A549 (cell line): ENCODE measurements at regions not wholly inside any gene's neighbourhood (a gene's known extent, or its start where the extent isn't known, plus 50 kb on each side); places are given as distances from the start of the nearest gene placed in this dataset.
A peak's percentile ranks its signal among the peaks of the same experiment; 100 is the strongest.

Source experiments
- ATAC-seq, 2 experiments: fragments of 200-7000 bp in 1 of 2; fragments of >200 bp in 1 of 2; cut with Nextera tagmentation in 1 of 2; cut with Tn5 transposase in 1 of 2; 3 replicates each; pipeline versions ENCODE4 v1.8.0 to v1.9.1; 2018 to 2020; ENCODE audit warnings: mild to moderate bottlenecking in 1 of 2, moderate library complexity in 1 of 2
- CTCF ChIA-PET: fragments of 300-600 bp; sonication (Branson Sonifier 250); formaldehyde crosslinking; extraction: SDS; loops from one replicate; lab custom pipeline; 2021; ENCODE audit warnings: antibody characterized with exemption, inconsistent platforms; lab: Yijun Ruan, JAX
- POLR2A ChIA-PET: fragments of 350-600 bp; formaldehyde crosslinking; extraction: SDS; loops from one replicate; lab custom pipeline; 2021; ENCODE audit warnings: antibody characterized with exemption, inconsistent platforms; lab: Yijun Ruan, JAX
- DNase-seq, 2 experiments: peaks; one replicate each; pipeline versions ENCODE4 v3.0.0 to v3.0.0-alpha.2; 2011 to 2016; ENCODE audit warnings: low read depth in 1 of 2, low spot score in 1 of 2
- FAIRE-seq: peaks from 2 replicates; lab custom pipeline; 2011; peaks lifted over from hg19 to GRCh38; lab: Jason Lieb, UNC
- H3K27ac ChIP-seq, 2 experiments: fragments of >200 bp; sonication (Bioruptor Twin); formaldehyde crosslinking; 3 replicates each; pipeline ENCODE4 v1.5.1; 2016 to 2017
- H3K4me1 ChIP-seq: fragments of >200 bp; sonication (Bioruptor Twin); formaldehyde crosslinking; 3 replicates; pipeline ENCODE4 v1.6.1; 2016
- H3K4me2 ChIP-seq: fragments of >200 bp; sonication (Bioruptor Twin); formaldehyde crosslinking; 3 replicates; pipeline ENCODE4 v1.6.1; 2016
- H3K4me3 ChIP-seq: fragments of >200 bp; sonication (Bioruptor Twin); formaldehyde crosslinking; 3 replicates; pipeline ENCODE4 v1.5.1; 2016
- H3K9me3 ChIP-seq: fragments of >200 bp; sonication (Bioruptor Twin); formaldehyde crosslinking; 3 replicates; pipeline ENCODE4 v1.6.1; 2016
- EHMT2 ChIP-seq: fragments of 200-600 bp; sonication (generic); IDR thresholded peaks from 2 replicates; pipeline ENCODE4 v1.6.1; 2016; ENCODE audit warnings: antibody characterized with exemption, low read depth, mild to moderate bottlenecking, moderate library complexity
- FOXS1 ChIP-seq: fragments of 250-450 bp; sonication (Bioruptor Pico); IDR thresholded peaks from 2 replicates; pipeline ENCODE4 v1.5.0; 2020; ENCODE audit warnings: mild to moderate bottlenecking, moderate library complexity
- HDAC2 ChIP-seq: fragments of 200-600 bp; sonication (generic); IDR thresholded peaks from 2 replicates; pipeline ENCODE4 v1.6.1; 2016
- HOXB5 ChIP-seq: fragments of 250-450 bp; sonication (Bioruptor Pico); IDR thresholded peaks from 2 replicates; pipeline ENCODE4 v1.5.0; 2020; ENCODE audit warnings: mild to moderate bottlenecking, moderate library complexity
- JUNB ChIP-seq: fragments of >200 bp; sonication (Bioruptor Twin); formaldehyde crosslinking; IDR thresholded peaks from 2 replicates; pipeline ENCODE4 v1.6.1; 2016
- KDM5A ChIP-seq: fragments of 200-600 bp; sonication (generic); IDR thresholded peaks from 2 replicates; pipeline ENCODE4 v1.6.1; 2016; ENCODE audit warnings: antibody characterized with exemption, mild to moderate bottlenecking
- MAZ ChIP-seq: fragments of 150-350 bp; IDR thresholded peaks from 2 replicates; pipeline ENCODE4 v1.6.1; 2014; ENCODE audit warnings: antibody characterized with exemption, low read depth, low read length, borderline replicate concordance
- NFE2L2 ChIP-seq: fragments of 150-350 bp; conservative IDR thresholded peaks from 2 replicates; pipeline ENCODE4 v1.6.1; 2014; ENCODE audit warnings: low read length
- NR3C1 ChIP-seq: fragments of >200 bp; sonication (Bioruptor Twin); formaldehyde crosslinking; IDR thresholded peaks from 3 replicates; pipeline ENCODE4 v1.6.1; 2017
- POLR2AphosphoS2 ChIP-seq: conservative IDR thresholded peaks from 2 replicates; pipeline ENCODE4 v1.6.1; 2012; ENCODE audit warnings: low read length, improper control_type of control experiment, inconsistent platforms
- RARB ChIP-seq: fragments of 250-450 bp; sonication (Bioruptor Pico); IDR thresholded peaks from 2 replicates; pipeline ENCODE4 v1.8.0; 2021; ENCODE audit warnings: mild to moderate bottlenecking, moderate library complexity
- REST ChIP-seq: fragments of 200-600 bp; sonication (generic); IDR thresholded peaks from 2 replicates; pipeline ENCODE4 v1.6.1; 2016; ENCODE audit warnings: antibody characterized with exemption, mild to moderate bottlenecking, moderate library complexity
- RFX5 ChIP-seq: fragments of 450-650 bp; IDR thresholded peaks from 2 replicates; pipeline ENCODE4 v1.7.1; 2014; ENCODE audit warnings: antibody characterized with exemption, mild to moderate bottlenecking, moderate library complexity
- RNF2 ChIP-seq: fragments of 200-600 bp; sonication (generic); IDR thresholded peaks from 2 replicates; pipeline ENCODE4 v1.6.1; 2016; ENCODE audit warnings: low read depth, mild to moderate bottlenecking, antibody characterized with exemption, moderate library complexity, borderline replicate concordance
- SMC3 ChIP-seq: fragments of >200 bp; sonication (Bioruptor Twin); formaldehyde crosslinking; IDR thresholded peaks from 3 replicates; pipeline ENCODE4 v1.6.1; 2018; ENCODE audit warnings: inconsistent platforms
- TFCP2L1 ChIP-seq: fragments of 250-450 bp; sonication (Bioruptor Pico); IDR thresholded peaks from 2 replicates; pipeline ENCODE4 v1.5.0; 2021; ENCODE audit warnings: mild to moderate bottlenecking
- TP53 ChIP-seq: fragments of 250-450 bp; sonication (Bioruptor Pico); IDR thresholded peaks from 2 replicates; pipeline ENCODE4 v1.5.0; 2021; ENCODE audit warnings: mild to moderate bottlenecking, moderate library complexity
- WGBS: methylation state at CpG from one replicate; pipeline ENCODE4 v1.1.6; 2017; ENCODE audit errors: missing lambda C conversion rate; 5-methylcytosine and 5-hydroxymethylcytosine counted together
- TF ChIP-seq, protein P1 (sequence below): IDR thresholded peaks from 2 replicates; pipeline ENCODE4 v1.6.1; 2012; ENCODE audit warnings: low read depth, borderline replicate concordance

DNA sequence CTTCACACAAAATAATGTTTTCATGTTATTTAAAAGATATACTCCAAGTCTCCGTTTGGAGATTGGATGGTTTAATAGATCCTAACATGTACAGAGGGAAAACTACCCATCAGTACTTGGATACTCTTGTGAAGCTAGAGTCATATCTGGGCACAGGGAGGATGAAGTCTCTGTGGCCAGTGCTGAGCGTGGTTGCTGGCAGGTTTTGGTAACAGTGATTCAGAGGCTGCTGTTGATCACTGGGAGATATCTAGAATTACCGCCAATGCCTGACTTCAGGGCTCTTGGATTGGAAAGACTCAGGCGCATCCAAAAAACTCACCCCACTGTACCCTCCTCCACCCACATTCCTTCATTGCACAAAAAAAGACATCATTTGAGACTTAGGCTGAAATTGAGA is 107.2 kb upstream of the PGRMC2 start (continued):
- TF ChIP-seq REST (no peak), RNF2 (no peak), TFCP2L1 (no peak), TP53 (CRISPR knock-in tag) (no peak), SMC3 (no peak), KDM5A (no peak), POLR2AphosphoS2 (no peak)

- H3K4me2 ChIP-seq: peak overlapping the region; percentile 58
- 54% methylated on average over 6 of the region's 6 CpGs for WGBS
- H3K4me3 ChIP-seq: no peak overlapping the region
- ChIA-PET POLR2A (interaction anchor here (0.7 kb wide), 1 partner anchor 1179 kb away, joined by 5 read pairs; no protein-coding TSS in a partner anchor), CTCF (interaction anchor here (1.1 to 1.7 kb wide), 4 partner anchors 15 to 61 kb away, joined by 4 to 8 read pairs (median 6); no protein-coding TSS in a partner anchor)
- peaks cover 39% of the 10 kb centered on the region for H3K4me1 ChIP-seq
- no peak for TF ChIP-seq HOXB5 (CRISPR knock-in tag)
- no peak for TF ChIP-seq EHMT2
- no peak for DNase-seq
- H3K9me3 ChIP-seq: no peaks in the 10 kb centered on the region
- no peak for ATAC-seq
- FAIRE-seq: no peak
- H3K27ac ChIP-seq: peak overlapping the region; percentile 62 to 85
Measured at GRCh38 chr4:128393101-128393704, 105.6 kb upstream of the PGRMC2 start.

GRCh38 chr4:128390475-128390996 is 102.9 kb upstream of the PGRMC2 start:
- ChIA-PET CTCF (interaction anchor here (1.3 kb wide), 1 partner anchor 37 kb away, joined by 3 read pairs; no protein-coding TSS in a partner anchor), POLR2A (interaction anchor here (1.2 kb wide), 1 partner anchor 103 kb away, joined by 4 read pairs; the partner anchor contains the start of gene PGRMC2)
- H3K4me2 ChIP-seq: no peak overlapping the region
- peaks cover 63% of the 10 kb centered on the region for H3K4me1 ChIP-seq
- peak overlapping the region in 1 of 2 experiments; percentile 72; a peak in 4 of 6 replicates for H3K27ac ChIP-seq
- 90% methylated on average over 5 of the region's 5 CpGs for WGBS
- no peak overlapping the region for H3K4me3 ChIP-seq
- no peaks in the 10 kb centered on the region for H3K9me3 ChIP-seq
- DNase-seq (no peak), ATAC-seq (no peak), FAIRE-seq (no peak)
- no peak for TF ChIP-seq NFE2L2
- no peak for TF ChIP-seq RARB (CRISPR knock-in tag)
- no peak for TF ChIP-seq HDAC2
- no peak for TF ChIP-seq JUNB
- TF ChIP-seq, protein P1, sequence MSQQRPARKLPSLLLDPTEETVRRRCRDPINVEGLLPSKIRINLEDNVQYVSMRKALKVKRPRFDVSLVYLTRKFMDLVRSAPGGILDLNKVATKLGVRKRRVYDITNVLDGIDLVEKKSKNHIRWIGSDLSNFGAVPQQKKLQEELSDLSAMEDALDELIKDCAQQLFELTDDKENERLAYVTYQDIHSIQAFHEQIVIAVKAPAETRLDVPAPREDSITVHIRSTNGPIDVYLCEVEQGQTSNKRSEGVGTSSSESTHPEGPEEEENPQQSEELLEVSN: no peak
- TF ChIP-seq FOXS1: no peak
- TF ChIP-seq RFX5: no peak
- no peak for TF ChIP-seq NR3C1
- TF ChIP-seq MAZ: no peak
